Dermis microvascular lymphatic vessel endothelial cell (primary cell): ENCODE measurements at regions not wholly inside any gene's neighbourhood (a gene's known extent, or its start where the extent isn't known, plus 50 kb on each side); places are given as distances from the start of the nearest gene placed in this dataset.

Experiments used
- DNase-seq, 2 donors: peaks; one replicate each; pipeline versions ENCODE4 v3.0.0 to v3.0.0-alpha.2; 2010; ENCODE audit warnings: low read depth in 2 of 2

DNA sequence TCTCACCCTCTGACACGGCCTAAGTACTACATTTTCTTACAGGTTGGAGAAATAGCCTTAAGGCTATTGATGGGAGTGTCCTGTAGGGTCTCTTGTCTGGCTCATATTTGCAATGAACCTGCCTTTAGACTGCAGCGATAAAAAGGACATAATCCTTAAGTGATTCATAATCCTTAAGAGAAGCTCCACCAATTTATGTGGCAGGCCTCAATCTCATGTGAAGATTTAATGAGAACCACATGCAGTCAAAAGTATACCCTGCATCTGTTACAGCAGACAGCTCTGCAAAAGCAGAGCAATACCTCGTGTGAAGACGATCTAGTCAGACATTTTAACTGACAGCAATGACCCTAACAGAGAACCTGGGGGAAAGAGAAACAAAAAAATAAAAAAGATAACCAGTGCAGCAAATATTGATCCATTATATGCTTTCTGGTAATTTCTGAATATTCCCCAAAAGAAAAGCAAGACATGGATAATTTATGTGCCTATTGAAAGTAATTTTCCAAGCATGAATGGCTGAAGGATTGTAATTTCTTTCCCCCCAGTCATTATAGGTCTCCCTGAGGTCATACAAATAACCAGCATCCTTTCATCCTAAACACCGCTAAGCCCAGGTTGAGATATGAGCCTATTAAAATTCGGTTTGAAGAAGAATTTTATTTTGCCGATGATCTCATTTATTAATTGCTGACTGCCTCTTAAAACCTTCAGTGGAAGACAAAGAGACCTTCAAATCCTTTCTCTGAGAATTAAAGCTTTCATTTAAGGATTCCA lies 321.8 kb upstream of the NBEA start:
- DNase-seq = no peak

DNA sequence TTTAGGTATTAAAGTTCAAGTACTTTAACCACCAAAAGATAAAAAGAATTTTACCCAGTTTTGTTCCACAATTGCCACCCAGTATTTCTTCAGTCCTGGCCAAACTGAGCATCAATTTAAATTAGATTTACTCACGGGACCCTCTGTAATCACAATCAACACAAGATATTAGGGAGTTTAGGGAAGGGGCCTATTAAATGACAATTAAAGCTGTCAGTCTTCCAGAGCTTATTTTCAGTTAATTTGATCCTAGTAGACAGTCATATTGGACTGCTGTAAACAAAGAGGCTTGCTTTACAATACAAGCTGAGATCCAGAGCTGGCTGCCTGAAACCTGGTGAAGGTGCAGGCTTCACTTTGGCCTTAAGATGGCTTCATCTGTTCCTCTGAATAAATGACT lies 321.2 kb upstream of the NBEA start:
- no peak for DNase-seq

GRCh38 chr13:34623331-34623730 lies 318.7 kb upstream of the NBEA start:
- DNase-seq = no peak

DNA sequence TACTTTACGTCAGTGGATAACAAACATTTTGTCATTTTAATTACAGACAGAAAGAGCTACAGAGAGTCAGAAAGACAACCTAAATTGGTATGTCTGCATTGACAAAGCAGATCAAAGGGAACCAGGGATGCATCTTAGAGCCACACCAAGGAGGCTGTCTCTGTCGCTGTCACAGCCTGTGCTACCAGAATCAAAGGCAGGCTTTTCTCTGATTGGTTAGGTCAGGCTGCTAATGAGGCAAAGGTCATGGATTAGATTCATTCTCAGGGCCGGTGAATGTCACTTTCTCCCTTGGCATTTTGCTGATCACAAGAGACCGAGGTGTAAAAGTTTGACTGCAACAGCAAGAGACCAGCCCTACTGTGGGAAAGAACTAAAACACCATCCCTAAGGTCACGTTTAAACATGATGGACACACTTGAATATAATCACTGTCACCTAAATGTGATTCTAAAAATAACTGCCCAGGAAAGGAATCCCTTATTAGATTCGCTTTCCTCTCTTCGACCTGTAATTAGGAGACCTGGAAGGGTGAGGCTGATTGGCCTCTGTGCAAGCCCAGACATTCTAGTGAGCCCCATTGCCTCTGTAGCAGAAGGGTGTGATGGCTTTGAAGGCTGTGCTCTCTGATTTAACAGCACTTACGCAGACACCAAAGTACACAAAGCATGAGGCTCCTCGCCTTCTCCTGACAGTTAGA lies 314.4 kb upstream of the NBEA start:
- no peak for DNase-seq

DNA sequence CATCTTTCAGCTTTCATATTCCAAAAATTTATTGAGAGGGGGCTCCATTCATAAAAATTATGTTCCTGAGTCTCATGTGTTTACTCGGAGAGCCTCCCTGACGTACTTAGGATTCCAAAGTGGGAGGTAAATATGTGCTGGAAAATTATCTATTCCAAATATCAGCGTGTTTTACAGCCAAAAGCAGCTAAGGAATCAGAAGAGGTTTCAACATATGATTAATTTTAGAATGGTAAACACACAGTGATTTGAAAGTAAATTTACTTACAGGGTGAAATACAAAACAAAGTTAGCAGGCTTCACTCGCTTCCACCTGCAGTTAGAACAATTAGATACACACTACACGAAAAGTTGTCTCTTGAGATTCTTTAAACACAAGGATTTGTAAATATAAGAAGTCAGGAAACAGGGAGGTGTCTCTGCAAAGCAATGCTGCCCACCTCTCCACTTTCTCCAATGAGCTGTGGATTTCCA lies 313.8 kb upstream of the NBEA start:
- DNase-seq = no peak

GRCh38 chr13:34634448-34634847 lies 307.6 kb upstream of the NBEA start:
- DNase-seq = no peak

DNA sequence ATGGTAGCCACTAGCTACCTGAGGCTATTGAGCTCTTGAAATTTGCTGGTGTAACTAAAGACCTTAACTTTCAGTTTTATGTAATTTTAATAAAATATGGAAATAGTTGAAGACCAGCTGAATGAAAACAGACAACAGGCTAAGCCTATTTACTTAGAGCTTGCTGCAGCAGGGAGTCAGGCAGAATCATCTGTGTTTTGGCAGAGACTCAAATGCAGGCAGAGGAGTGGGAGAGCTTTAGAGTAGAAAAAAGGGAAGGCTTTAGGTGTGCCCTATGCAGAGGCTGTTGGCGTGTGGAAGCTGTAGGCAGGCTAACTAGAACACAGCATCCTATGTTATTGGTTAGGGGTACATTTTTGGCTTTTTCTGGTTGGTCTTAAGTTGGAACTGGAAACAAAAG lies 304.9 kb upstream of the NBEA start:
- DNase-seq = no peak

GRCh38 chr13:34637636-34638035 lies 304.4 kb upstream of the NBEA start:
- no peak for DNase-seq

GRCh38 chr13:34638897-34639296 lies 303.2 kb upstream of the NBEA start:
- no peak for DNase-seq

GRCh38 chr13:34640179-34640992 lies 301.7 kb upstream of the NBEA start:
- DNase-seq = no peak

DNA sequence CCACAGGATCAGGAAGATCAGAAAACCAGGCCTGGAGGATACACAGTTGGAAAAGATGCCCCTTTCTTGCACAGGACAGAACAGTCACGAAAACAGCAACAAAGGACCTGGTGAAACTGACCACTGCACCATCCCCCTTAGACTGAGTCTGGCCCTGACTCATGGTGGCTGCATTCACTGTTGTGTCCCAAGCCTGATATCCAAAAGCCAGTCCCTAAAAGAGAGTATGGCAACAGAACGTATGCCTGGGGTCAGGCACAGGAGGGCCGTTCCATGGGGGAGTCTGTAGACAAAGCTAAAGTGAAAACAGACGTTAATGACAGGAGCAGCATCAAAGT lies 301.1 kb upstream of the NBEA start:
- no peak for DNase-seq

GRCh38 chr13:34647379-34648150 lies 294.5 kb upstream of the NBEA start:
- no peak for DNase-seq

GRCh38 chr13:34654203-34654602 lies 287.9 kb upstream of the NBEA start:
- DNase-seq = no peak

DNA sequence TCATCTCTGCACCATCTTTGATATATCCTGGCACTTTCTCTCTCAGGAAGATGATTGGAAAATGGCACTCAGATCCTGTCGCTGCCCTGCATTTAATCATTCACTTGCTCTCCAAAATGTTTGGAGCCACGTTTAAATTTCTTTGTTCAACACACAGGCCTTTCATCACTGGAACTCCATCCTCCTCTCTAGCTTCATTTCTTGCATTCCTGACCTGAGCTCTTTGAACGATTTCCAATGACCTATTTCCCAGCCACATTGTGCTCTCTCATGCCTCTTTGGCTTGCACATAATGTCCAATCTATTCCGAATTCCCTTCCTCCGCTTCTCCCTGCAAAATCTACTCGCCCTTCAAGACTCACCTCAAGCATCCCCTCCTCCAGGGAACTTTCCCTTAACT lies 287.4 kb upstream of the NBEA start:
- no peak for DNase-seq

DNA sequence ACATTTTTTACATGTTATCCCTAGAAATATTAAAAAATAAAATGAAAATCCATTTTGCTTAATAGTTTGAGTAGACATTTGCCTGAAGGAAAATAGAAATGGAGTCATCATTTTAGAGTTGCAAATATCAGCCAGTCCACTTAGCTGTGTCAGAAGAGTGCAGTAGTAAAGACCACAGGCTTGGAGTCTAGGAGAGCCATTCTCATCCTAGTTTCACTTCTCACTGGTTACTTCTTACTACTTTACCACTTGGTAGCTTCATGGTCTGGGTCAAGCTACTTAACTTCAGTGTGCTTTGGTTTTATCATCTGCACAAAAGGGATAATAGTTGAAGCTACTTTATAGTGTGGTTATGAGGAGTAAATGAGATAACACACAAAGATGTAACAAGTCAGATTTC lies 286.5 kb upstream of the NBEA start:
- DNase-seq = no peak

- DNase-seq = no peak
Measured at GRCh38 chr13:34657716-34658115, 284.4 kb upstream of the NBEA start.

DNA sequence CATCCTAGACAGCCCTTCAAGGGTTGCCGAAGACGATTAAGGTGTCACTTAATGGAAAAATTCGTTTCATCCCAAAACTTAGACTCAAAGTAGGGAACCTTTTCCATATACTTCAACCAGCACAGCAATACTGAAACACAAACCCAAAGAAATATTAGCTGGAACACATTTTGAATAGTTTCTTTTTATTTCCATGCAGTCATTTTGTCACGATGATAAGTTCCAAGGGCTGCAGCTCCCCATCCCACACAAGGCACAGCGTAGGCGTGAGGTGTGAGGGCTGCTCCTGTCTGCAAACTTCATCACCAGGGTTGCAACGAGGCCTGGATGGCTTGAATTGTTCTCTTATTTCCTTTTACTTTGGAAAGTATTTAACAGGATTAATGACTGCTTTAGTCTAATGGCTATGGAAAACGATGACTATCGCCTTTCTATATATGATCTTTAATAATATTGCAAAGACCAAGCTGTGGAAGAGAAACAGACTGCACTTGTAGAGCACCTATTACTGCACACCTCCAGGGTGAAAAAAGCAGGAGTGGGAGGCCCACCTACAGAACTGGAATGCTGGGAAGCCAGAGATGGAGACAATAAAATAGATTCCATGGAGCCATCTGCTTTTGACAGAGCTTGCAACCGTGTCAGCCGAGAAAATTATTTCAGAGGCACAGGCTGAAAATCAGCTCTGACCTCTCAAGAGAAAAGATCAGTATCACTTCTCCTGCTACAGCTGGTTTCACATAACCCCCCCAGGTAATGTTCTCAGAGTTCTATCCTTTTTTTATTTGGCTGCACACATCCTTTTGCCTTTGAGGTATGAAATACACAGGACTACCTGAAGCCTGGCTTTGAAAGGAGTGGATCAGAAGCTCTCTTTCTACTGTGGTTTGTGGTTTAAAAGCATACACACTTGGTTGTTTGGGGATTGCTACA lies 274.5 kb upstream of the NBEA start:
- no peak for DNase-seq

- no peak for DNase-seq
Measured at GRCh38 chr13:34671137-34671536, 270.9 kb upstream of the NBEA start.

DNA sequence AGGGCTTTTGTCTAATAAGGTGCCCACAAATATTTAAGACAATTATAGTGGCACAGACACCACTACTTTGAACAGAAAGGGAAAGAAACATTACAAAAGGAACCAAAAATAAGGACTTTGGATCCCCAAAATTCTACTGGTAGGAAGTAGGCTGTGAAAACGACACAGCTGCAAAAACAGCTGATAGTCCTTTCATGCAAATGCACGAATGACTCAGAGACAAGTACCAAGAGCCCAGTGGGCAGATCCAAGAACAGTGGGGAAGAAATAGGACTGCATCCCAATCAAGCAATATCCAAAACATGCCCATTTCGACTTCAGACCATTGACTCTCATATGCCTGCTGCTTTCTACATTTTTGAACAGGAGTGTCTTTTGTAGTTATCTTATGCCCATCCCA lies 269.4 kb upstream of the NBEA start:
- no peak for DNase-seq

DNA sequence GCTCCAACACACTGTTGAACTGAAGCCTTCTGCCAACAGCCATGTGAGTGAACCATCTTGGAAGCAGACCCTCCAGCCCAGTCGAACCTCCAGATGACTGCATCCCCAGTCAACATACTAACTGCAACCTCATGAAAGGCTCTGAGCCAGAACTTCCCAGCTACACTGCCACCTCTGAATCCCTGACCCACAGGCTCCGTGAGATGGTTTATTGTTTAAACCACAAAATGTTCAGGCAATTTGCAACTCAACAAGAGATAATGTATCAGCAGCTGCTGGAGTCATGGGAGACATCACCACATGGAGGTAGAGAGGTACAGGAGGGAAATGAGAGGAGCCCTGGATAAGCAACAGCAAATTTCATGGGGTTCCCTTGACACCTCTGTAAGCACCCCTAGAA lies 266.4 kb upstream of the NBEA start:
- no peak for DNase-seq

GRCh38 chr13:34678154-34678553 lies 263.9 kb upstream of the NBEA start:
- peak in 1 of 2 donors; percentile 3 for DNase-seq
